Duodenal mucosa (tissue), 2 donors: ENCODE measurements at regions not wholly inside any gene's neighbourhood (a gene's known extent, or its start where the extent isn't known, plus 50 kb on each side); places are given as distances from the start of the nearest gene placed in this dataset.
A peak's percentile ranks its signal among the peaks of the same experiment; 100 is the strongest.

Source experiments
- H3K27ac ChIP-seq: one replicate; pipeline ENCODE4 v1.7.0; 2013; ENCODE audit warnings: low read depth, low read length
- H3K27me3 ChIP-seq, 2 donors: one replicate each; pipeline ENCODE4 v1.7.0; 2013; ENCODE audit warnings: low read length in 2 of 2, control low read depth in 1 of 2; ENCODE audit not compliant: insufficient read depth in 2 of 2, control insufficient read depth in 1 of 2
- H3K36me3 ChIP-seq, 2 donors: one replicate each; pipeline ENCODE4 v1.7.0; 2013; ENCODE audit warnings: low read length in 2 of 2, control low read depth in 1 of 2; ENCODE audit not compliant: insufficient read depth in 2 of 2, control insufficient read depth in 1 of 2
- H3K4me1 ChIP-seq, 2 donors: one replicate each; pipeline ENCODE4 v1.7.0; 2013; ENCODE audit warnings: low read length in 2 of 2, control low read depth in 1 of 2; ENCODE audit not compliant: insufficient read depth in 2 of 2, control insufficient read depth in 1 of 2
- H3K4me3 ChIP-seq, 2 donors: one replicate each; pipeline ENCODE4 v1.7.0; 2013; ENCODE audit warnings: low read length in 2 of 2, low read depth in 1 of 2
- H3K9ac ChIP-seq, 2 donors: one replicate each; pipeline ENCODE4 v1.7.0; 2013; ENCODE audit warnings: low read length in 2 of 2, low read depth in 1 of 2
- H3K9me3 ChIP-seq, 2 donors: one replicate each; pipeline ENCODE4 v1.7.0; 2013; ENCODE audit warnings: low read length in 2 of 2, control low read depth in 1 of 2; ENCODE audit not compliant: control insufficient read depth in 1 of 2

DNA sequence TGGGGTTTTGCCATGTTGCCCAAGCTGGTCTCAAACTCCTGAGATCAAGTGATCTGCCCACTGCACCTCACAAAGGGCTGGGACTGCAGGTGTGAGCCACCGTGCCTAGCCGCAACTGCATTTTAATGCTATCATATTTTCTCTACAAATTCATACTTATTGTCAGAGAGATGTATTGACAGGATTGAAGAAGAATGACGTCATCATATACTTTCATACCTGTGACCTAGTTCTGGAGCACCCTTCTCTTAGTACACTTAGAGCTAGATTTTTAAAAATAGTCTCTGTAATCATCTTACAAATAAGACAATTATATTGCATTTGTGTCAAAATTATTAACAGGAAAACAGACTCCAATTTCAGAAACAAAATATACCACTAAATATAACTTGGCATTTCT lies 242.8 kb upstream of the PDZRN3 start:
- Histone ChIP-seq H3K9ac (no peak overlapping the region), H3K4me3 (no peak overlapping the region)

DNA sequence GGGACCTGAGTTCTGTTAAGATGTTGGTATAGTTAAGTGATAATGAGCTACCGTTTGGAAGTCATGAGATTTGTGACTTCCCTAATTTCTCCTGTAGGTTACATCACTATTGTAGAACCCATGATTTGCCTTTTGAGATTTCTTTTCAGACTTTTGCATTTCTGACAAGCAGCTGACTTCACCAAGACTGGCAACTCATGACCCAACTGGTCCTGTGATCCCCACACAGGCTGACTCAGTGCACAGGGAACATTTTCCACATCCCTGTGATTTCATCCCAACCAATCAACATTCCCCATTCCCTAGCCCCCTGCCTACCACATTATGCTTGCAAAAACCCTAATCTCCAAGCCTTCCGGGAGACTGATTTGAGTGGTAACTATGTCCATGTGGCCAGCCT lies 242.1 kb upstream of the PDZRN3 start:
- Histone ChIP-seq H3K9me3 (no peaks in the 10 kb centered on the region), H3K4me1 (no peaks in the 10 kb centered on the region), H3K9ac (no peak overlapping the region), H3K36me3 (no peaks in the 10 kb centered on the region), H3K27ac (no peak overlapping the region), H3K27me3 (no peaks in the 10 kb centered on the region), H3K4me3 (no peak overlapping the region)

More for the DNA sequence above, 242.8 kb upstream of the PDZRN3 start:
- H3K27me3 ChIP-seq, result no peaks in the 10 kb centered on the region
- H3K9me3 ChIP-seq, result no peaks in the 10 kb centered on the region
- no peak overlapping the region for H3K27ac ChIP-seq
- H3K4me1 ChIP-seq, result no peaks in the 10 kb centered on the region
- H3K36me3 ChIP-seq, result no peaks in the 10 kb centered on the region

DNA sequence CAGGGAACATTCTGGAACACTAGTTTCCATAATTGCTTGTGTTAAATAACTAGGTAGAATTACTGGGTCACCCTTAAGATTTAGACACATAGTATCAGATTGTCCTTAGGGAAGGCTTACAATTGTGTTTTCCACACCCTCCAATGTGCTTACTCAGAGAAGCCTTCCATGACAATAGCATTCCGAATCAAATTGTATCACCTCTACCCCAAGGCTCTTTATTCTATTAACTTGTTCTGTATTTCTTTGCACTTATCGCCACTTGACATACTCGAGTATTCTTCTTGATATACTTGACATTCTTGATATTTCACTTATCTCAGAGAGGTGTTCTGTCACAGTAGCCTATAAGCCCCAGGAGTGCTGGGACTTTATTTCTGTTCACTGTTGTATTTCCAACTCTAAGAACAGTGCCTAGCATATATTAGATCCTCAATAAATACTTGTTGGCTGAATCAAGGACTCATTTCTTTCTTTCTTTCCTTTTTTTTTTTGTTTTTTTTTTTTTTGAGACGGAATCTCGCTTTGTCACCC lies 238.9 kb upstream of the PDZRN3 start:
- Histone ChIP-seq H3K4me1 (no peaks in the 10 kb centered on the region), H3K4me3 (no peak overlapping the region), H3K27ac (no peak overlapping the region), H3K27me3 (no peaks in the 10 kb centered on the region), H3K36me3 (no peaks in the 10 kb centered on the region), H3K9me3 (no peaks in the 10 kb centered on the region), H3K9ac (no peak overlapping the region)

DNA sequence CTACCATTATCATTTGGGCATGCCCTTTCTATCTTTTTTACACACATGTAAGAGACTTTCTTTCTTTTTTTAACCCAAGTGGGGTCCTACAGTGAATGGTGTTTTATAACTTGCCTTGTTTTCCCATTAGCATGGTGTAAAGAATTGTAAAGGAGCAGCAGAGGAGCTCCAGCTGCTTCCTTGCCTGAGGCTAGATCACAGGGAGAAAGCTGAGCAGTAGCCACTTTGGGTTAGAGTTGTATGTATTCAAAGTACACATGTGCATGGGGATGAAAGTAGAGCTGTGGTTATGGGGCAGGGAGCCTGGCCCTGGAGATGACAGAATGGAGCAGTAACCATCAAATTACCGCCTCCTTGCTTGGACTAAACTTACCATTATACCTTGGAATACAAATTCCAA lies 231.1 kb upstream of the PDZRN3 start:
- no peak overlapping the region for H3K4me3 ChIP-seq
- no peaks in the 10 kb centered on the region for H3K4me1 ChIP-seq
- H3K27ac ChIP-seq, result no peak overlapping the region
- H3K9ac ChIP-seq, result no peak overlapping the region
- H3K9me3 ChIP-seq, result no peaks in the 10 kb centered on the region
- H3K27me3 ChIP-seq, result no peaks in the 10 kb centered on the region
- H3K36me3 ChIP-seq, result no peaks in the 10 kb centered on the region

DNA sequence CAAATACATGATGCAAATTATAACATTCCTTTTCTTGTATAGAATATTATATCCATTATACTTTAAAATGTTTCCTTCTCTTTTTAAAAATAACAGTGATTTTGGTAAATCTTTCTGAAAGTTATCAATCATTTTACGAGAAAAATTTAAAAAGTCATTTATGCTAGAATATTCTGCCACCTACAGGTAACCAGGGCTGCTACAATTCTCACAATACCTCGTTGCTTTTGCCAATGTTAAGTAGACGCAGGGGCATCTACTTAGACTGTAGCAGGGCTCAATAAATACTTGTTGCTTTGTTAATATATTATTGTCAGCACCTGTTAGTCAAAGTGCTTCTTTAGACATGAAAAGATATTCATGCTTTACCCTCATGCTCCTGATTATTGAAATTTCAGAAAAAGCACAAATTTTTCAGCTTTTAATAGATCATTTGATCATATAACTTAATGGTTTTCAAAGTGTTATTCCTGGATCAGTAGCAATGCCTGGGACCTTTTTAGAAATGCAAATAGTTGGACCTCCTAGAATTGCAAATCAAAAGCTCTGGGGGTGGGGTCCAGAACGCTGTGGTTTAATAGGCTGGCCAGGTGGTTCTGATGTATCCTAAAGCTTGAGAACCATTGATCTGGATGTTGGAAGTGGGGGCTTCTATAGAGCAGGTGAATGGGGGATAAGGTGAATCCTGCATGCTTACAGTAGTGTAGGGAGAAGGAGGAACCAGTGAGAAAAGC lies 223.6 kb upstream of the PDZRN3 start:
- no peak overlapping the region for H3K4me3 ChIP-seq
- no peak overlapping the region for H3K9ac ChIP-seq

DNA sequence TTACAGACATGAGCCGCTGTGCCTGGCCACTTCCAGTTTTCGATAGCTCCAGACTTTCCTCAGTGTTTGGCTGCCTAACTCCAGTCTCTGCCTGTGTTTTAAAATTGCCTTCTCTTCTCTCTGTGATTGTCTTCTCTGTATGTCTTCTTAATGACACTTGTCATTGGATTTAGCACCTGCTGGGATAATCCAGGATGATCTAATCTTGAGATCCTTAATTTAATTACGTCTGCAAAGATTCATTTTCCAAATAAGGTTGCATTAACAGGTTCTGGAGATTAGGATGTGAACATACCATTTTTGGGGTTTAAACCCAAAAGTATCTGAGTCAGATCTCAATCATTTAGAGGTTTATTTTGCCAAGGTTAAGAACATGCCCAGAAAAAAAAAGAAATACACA lies 222.2 kb upstream of the PDZRN3 start:
- H3K27me3 ChIP-seq, result no peaks in the 10 kb centered on the region
- no peaks in the 10 kb centered on the region for H3K4me1 ChIP-seq
- H3K9me3 ChIP-seq, result no peaks in the 10 kb centered on the region
- H3K27ac ChIP-seq, result no peak overlapping the region
- no peak overlapping the region for H3K9ac ChIP-seq
- H3K4me3 ChIP-seq, result no peak overlapping the region
- no peaks in the 10 kb centered on the region for H3K36me3 ChIP-seq

More for the DNA sequence above, 223.6 kb upstream of the PDZRN3 start:
- no peaks in the 10 kb centered on the region for H3K9me3 ChIP-seq
- H3K27ac ChIP-seq, result no peak overlapping the region
- no peaks in the 10 kb centered on the region for H3K27me3 ChIP-seq
- no peaks in the 10 kb centered on the region for H3K36me3 ChIP-seq
- H3K4me1 ChIP-seq, result no peaks in the 10 kb centered on the region

DNA sequence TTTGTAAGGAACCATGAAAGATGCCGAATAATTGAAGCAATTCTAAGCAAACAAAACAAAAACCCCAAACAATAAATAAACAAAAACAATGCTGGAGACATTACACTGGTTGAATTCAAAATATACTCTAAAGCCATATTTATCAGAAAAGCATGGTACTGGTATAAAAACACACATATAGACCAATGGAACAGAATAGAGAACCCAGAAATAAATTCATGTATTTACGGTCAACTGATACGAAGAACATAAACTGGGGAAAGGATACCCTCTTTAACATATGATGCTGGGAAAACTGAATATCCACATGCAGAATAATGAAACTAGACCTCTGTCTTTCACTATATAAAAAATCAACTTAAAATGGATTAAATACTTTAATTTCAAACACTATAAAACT lies 214.3 kb upstream of the PDZRN3 start:
- Histone ChIP-seq H3K4me1 (no peaks in the 10 kb centered on the region), H3K4me3 (no peak overlapping the region), H3K27me3 (no peaks in the 10 kb centered on the region), H3K9ac (no peak overlapping the region), H3K36me3 (no peaks in the 10 kb centered on the region), H3K27ac (no peak overlapping the region), H3K9me3 (peaks cover 6 to 17% of the 10 kb centered on the region in 2 donors)

DNA sequence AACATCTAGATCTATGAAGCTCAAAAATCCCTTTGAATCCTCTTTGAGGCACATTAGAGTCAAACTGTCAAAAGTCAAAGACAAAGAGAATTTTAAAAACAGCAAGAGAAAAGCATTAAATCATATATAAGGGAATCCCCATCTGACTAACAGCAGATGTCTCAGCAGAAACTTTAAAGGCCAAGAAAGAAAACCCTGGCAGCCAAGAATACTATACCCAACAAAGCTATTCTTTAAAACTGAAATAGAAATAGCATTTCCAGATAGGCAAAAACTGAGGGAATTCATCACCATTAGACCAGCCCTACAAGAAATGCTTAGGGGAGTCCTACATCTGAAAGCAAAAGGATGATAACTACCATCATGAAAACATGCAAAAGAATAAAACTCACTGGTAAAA lies 211.2 kb upstream of the PDZRN3 start:
- no peaks in the 10 kb centered on the region for H3K27me3 ChIP-seq
- H3K9me3 ChIP-seq, result peaks cover 6 to 17% of the 10 kb centered on the region in 2 donors
- H3K36me3 ChIP-seq, result no peaks in the 10 kb centered on the region
- H3K4me1 ChIP-seq, result no peaks in the 10 kb centered on the region
- H3K27ac ChIP-seq, result no peak overlapping the region
- H3K9ac ChIP-seq, result no peak overlapping the region
- H3K4me3 ChIP-seq, result no peak overlapping the region

DNA sequence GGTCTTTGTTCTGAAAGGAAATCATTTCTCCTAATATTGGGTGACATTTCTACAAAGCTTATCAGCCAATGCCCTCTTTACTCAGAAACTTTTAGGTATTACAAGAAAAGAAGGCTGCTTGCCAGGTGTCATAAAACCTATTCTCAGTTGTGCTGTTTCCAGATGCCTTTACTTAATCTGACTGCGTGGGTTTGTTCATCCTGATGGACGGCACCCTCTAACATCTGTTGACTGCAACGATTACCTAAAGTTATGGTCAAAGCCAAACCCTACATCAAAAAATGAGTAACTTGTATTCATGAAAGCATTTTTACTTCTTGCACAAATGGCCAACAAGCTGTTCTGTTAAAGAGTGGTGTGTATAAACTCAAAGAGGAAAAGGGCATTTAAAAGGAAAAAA lies 207.7 kb upstream of the PDZRN3 start:
- Histone ChIP-seq H3K36me3 (no peaks in the 10 kb centered on the region), H3K27me3 (no peaks in the 10 kb centered on the region), H3K9me3 (peaks cover 6 to 17% of the 10 kb centered on the region in 2 donors), H3K4me1 (peaks cover 6 to 14% of the 10 kb centered on the region in 2 donors), H3K9ac (no peak overlapping the region), H3K27ac (no peak overlapping the region), H3K4me3 (no peak overlapping the region)

DNA sequence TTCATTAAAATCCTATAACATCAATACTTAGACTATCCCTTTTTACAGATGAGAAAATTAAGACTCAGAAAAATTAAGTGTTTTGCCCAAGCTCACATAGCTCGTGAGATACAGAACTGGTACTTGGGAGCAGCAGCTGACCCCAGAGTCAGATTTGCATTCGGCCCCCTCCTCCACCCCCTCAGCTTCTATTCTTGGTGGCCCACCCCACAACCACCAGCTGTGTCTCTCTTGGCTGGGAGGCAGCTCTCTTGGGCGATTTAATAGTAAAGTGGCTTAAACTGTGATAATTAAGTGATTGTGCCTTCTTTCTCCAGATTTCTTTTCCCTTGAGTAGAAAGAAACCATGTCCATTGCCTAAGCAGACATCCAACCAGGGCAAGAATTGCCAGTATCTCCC lies 203.6 kb upstream of the PDZRN3 start:
- peak overlapping the region in 1 of 2 donors; percentile 3 for H3K4me3 ChIP-seq
- H3K4me1 ChIP-seq, result peaks cover 13 to 21% of the 10 kb centered on the region in 2 donors
- H3K27me3 ChIP-seq, result no peaks in the 10 kb centered on the region
- no peaks in the 10 kb centered on the region for H3K36me3 ChIP-seq
- H3K9me3 ChIP-seq, result no peaks in the 10 kb centered on the region
- H3K27ac ChIP-seq, result no peak overlapping the region
- no peak overlapping the region for H3K9ac ChIP-seq
